ENCODE measurements at regions not wholly inside any gene's neighbourhood (a gene's known extent, or its start where the extent isn't known, plus 50 kb on each side); places are given as distances from the start of the nearest gene placed in this dataset.
A peak's percentile ranks its signal among the peaks of the same experiment; 100 is the strongest.
"Not testable (repeated sequence)": the region's sequence is repeated elsewhere in the genome, so short reads cannot be mapped to it uniquely, and the experiment has no call there.

DNA sequence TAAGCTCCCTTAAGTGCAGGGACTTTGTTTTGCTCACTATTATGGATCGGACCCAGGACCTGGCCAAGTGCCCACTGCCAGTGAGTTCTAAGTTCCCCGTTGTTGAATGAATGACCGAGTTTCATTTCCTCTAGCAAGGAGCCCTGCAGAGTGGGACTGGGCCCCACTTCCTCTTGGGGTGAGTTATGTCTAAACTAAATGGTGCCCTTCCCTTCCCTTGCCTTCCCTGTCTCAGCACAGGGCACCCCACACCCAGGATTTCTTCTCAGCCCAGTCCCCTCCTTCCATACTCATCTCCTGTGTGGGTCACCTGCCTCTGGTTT is 195.3 kb upstream of the HS6ST1 start:
- Histone ChIP-seq H3K4me1 (no peaks in the 10 kb centered on the region), H3K36me3 (no peaks in the 10 kb centered on the region), H3K27ac (no peak overlapping the region), H3K9me3 (no peaks in the 10 kb centered on the region), H3K27me3 (no peaks in the 10 kb centered on the region), H3K4me3 (no peak overlapping the region)
- WGBS (ENCODE audit: insufficient coverage, low coverage, low lambda C conversion rate, missing lambda C conversion rate) = 55% methylated on average over 2 of the region's 3 CpGs
- DNase-seq (no peak), ATAC-seq (peak; percentile 63 to 82 (median 73))
- TF ChIP-seq, protein P1, sequence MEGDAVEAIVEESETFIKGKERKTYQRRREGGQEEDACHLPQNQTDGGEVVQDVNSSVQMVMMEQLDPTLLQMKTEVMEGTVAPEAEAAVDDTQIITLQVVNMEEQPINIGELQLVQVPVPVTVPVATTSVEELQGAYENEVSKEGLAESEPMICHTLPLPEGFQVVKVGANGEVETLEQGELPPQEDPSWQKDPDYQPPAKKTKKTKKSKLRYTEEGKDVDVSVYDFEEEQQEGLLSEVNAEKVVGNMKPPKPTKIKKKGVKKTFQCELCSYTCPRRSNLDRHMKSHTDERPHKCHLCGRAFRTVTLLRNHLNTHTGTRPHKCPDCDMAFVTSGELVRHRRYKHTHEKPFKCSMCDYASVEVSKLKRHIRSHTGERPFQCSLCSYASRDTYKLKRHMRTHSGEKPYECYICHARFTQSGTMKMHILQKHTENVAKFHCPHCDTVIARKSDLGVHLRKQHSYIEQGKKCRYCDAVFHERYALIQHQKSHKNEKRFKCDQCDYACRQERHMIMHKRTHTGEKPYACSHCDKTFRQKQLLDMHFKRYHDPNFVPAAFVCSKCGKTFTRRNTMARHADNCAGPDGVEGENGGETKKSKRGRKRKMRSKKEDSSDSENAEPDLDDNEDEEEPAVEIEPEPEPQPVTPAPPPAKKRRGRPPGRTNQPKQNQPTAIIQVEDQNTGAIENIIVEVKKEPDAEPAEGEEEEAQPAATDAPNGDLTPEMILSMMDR (IDR thresholded peaks at IDR 0.05) = no peak
- TF ChIP-seq POLR2A (IDR thresholded peaks at IDR 0.05) = no peak
- intact Hi-C loops (cut with DNase I) = no loop called here

DNA sequence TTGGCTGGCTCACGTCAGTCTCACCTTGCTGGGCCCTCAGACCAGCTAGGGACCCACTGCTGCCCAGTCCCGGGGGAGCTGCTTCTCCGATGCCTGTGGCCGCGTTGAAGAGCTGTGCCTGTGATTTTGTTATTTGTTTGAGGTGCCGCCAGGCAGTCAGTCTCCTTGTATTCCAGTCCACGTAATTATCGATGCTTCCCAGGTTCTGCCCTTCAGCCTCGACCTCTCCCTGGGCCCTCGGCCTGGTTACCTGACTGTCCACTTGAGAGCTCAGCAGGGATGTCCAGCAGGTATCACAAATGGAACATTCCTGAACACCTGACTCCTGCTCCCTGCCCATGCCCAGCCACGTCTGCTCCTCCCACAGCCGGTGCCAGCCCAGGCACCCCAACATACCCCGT is 195.9 kb upstream of the HS6ST1 start:
- H3K36me3 ChIP-seq = no peaks in the 10 kb centered on the region
- H3K4me1 ChIP-seq = no peaks in the 10 kb centered on the region
- H3K27ac ChIP-seq = no peak overlapping the region
- H3K9me3 ChIP-seq = no peaks in the 10 kb centered on the region
- H3K4me3 ChIP-seq = no peak overlapping the region
- TF ChIP-seq, protein P1 (IDR thresholded peaks at IDR 0.05) = no peak
- no peak for TF ChIP-seq POLR2A (IDR thresholded peaks at IDR 0.05)
- no peaks in the 10 kb centered on the region for H3K27me3 ChIP-seq
- intact Hi-C loops (cut with DNase I) = no loop called here
- WGBS (ENCODE audit: insufficient coverage, low coverage, low lambda C conversion rate, missing lambda C conversion rate) = 91% methylated on average over 11 of the region's 13 CpGs
- DNase-seq = no peak
- ATAC-seq = no peak

DNA sequence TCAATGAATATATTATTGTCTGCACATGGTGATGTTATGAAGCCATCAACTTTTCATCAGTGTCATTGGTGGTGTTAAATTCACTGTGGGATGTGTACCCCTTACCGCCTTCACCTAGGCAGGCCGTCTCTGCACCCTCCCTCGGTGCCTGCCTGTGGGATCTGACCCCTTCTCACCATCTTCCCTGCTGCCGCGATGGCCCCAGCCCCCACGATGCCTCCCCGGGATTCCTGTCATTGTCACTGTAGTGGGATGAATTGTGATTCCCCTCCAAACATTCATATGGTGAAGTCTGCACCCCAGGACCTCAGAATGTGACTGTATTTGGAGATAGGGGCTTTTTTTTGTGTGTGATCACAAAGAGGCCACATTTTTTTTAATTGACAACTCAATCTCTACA is 198.3 kb upstream of the HS6ST1 start:
- no peak for DNase-seq
- no peak for TF ChIP-seq POLR2A (IDR thresholded peaks at IDR 0.05)
- TF ChIP-seq, protein P1 (IDR thresholded peaks at IDR 0.05) = no peak

DNA sequence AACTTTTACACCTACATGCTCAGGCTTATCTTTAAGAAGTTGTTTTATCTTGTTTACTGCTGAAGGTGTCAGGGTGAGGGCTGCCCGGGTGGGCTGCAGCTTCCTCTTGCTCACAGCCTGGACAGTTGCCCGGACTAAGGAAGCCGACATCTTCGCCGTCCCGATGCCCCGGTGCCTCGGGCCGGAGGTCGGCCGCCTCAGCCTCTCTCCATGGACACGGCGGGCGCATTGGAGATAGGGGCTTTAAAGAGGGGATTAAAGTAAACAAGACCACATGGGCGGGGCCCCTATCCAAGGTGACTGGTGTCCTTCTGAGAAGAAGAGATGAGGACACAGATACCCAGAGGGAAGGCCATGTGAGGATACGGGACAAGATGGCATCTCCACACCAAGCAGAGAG is 200.4 kb upstream of the HS6ST1 start:
- H3K36me3 ChIP-seq; H3K27me3 ChIP-seq; H3K4me1 ChIP-seq; intact Hi-C loops (cut with DNase I); H3K27ac ChIP-seq; H3K9me3 ChIP-seq; ATAC-seq; DNase-seq; H3K4me3 ChIP-seq: not testable (repeated sequence)
- WGBS (ENCODE audit: insufficient coverage, low coverage, low lambda C conversion rate, missing lambda C conversion rate) = 62% methylated on average over 6 of the region's 16 CpGs

More for the DNA sequence above, 198.3 kb upstream of the HS6ST1 start:
- intact Hi-C loops (cut with DNase I) = no loop called here
- no peaks in the 10 kb centered on the region for H3K36me3 ChIP-seq
- H3K4me3 ChIP-seq = no peak overlapping the region
- H3K27me3 ChIP-seq = no peaks in the 10 kb centered on the region
- ATAC-seq = no peak
- 79% methylated on average over 7 of the region's 7 CpGs for WGBS (ENCODE audit: insufficient coverage, low coverage, low lambda C conversion rate, missing lambda C conversion rate)
- no peaks in the 10 kb centered on the region for H3K9me3 ChIP-seq
- H3K27ac ChIP-seq = no peak overlapping the region
- H3K4me1 ChIP-seq = no peaks in the 10 kb centered on the region

DNA sequence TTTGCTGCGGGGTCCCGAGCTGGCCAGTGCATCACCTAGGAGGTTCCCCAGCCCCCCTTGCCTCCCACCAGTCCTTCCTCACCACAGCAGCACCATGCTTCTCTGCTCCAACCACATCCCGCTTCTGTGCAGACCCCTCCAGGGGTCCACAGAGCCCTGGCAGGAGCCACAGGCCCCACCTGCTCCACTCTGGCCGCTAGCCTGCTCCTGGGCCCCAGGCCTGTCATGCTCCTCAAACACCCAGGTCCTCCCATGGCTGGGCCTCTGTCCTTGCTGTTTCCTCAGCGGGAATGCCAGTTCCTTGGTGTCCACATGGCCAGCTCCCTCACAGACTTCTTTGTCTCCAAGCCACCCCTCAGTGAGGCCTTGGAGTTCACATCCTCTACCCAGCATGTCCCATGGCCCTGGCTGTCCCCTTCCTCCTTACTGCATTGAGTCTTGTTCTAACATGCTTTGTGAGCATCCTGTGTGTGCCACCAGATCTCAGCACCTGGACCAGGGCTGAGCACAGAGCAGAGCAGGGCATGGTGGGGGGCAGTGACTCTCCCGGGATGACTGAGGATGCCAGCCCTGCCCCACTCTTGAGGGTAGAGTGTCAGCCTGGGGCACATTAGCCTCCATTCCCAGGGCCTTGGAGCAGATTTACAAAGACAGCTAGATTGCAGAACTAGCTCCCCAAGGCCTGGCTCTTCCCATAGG is 201.0 kb upstream of the HS6ST1 start:
- no peak for DNase-seq
- Histone ChIP-seq H3K4me3 (no peak overlapping the region), H3K27ac (no peak overlapping the region), H3K36me3 (no peaks in the 10 kb centered on the region), H3K4me1 (no peaks in the 10 kb centered on the region), H3K27me3 (no peaks in the 10 kb centered on the region), H3K9me3 (no peaks in the 10 kb centered on the region)
- WGBS (ENCODE audit: insufficient coverage, low coverage, low lambda C conversion rate, missing lambda C conversion rate) = 100% methylated on average over 1 of the region's 6 CpGs
- no peak for TF ChIP-seq POLR2A (IDR thresholded peaks at IDR 0.05)
- TF ChIP-seq, protein P1 (IDR thresholded peaks at IDR 0.05) = no peak
- intact Hi-C loops (cut with DNase I) = loop anchor here in 1 of 2 donors (10.0 kb wide), 1 partner anchor 195 kb away; no protein-coding TSS in a partner anchor
- ATAC-seq = no peak

All from right lobe of liver (tissue), 6 donors.